Hepatocyte (in vitro differentiated cells): ENCODE measurements at regions not wholly inside any gene's neighbourhood (a gene's known extent, or its start where the extent isn't known, plus 50 kb on each side); places are given as distances from the start of the nearest gene placed in this dataset.

ENCODE experiments used
- DNase-seq: peaks from one replicate; pipeline ENCODE4 v3.0.0-alpha.2; 2016; ENCODE audit warnings: low spot score
- H2AFZ ChIP-seq: fragments of 200-600 bp; sonication (generic); 2 replicates; pipeline ENCODE4 v1.6.0; 2016; ENCODE audit warnings: antibody characterized with exemption, mild to moderate bottlenecking
- H3K27ac ChIP-seq: fragments of 200-600 bp; sonication (generic); 2 replicates; pipeline ENCODE4 v1.5.1; 2016; ENCODE audit warnings: mild to moderate bottlenecking
- H3K27me3 ChIP-seq: fragments of 200-600 bp; sonication (generic); 2 replicates; pipeline ENCODE4 v1.6.1; 2016
- H3K36me3 ChIP-seq: fragments of 200-600 bp; sonication (generic); replicated peaks from 2 replicates; pipeline ENCODE4 v1.5.1; 2016; ENCODE audit warnings: low read depth; ENCODE audit not compliant: insufficient read depth
- H3K4me1 ChIP-seq: fragments of 200-600 bp; sonication (generic); 2 replicates; pipeline ENCODE4 v1.5.1; 2016; ENCODE audit warnings: mild to moderate bottlenecking, moderate library complexity; ENCODE audit not compliant: insufficient read depth
- H3K4me2 ChIP-seq: fragments of 200-600 bp; sonication (generic); 2 replicates; pipeline ENCODE4 v1.6.0; 2016
- H3K4me3 ChIP-seq: fragments of 200-600 bp; sonication (generic); 2 replicates; pipeline ENCODE4 v1.5.1; 2016; ENCODE audit warnings: mild to moderate bottlenecking
- H3K79me2 ChIP-seq: fragments of 200-600 bp; sonication (generic); 2 replicates; pipeline ENCODE4 v1.6.0; 2017; ENCODE audit warnings: mild to moderate bottlenecking
- H3K9me2 ChIP-seq: fragments of 200-600 bp; sonication (generic); replicated peaks from 2 replicates; pipeline ENCODE4 v1.6.0; 2017; ENCODE audit warnings: mild to moderate bottlenecking; ENCODE audit not compliant: insufficient read depth
- H3K9me3 ChIP-seq: fragments of 200-600 bp; sonication (generic); 2 replicates; pipeline ENCODE4 v1.5.1; 2016; ENCODE audit warnings: low read depth, mild to moderate bottlenecking
- H4K20me1 ChIP-seq: fragments of 200-600 bp; sonication (generic); 2 replicates; pipeline ENCODE4 v1.6.0; 2016; ENCODE audit warnings: mild to moderate bottlenecking; ENCODE audit not compliant: insufficient read depth, poor library complexity, severe bottlenecking
- CTCF ChIP-seq: fragments of 200-600 bp; sonication (generic); IDR thresholded peaks from 2 replicates; pipeline ENCODE4 v1.5.1; 2016; ENCODE audit warnings: antibody characterized with exemption, mild to moderate bottlenecking; ENCODE audit not compliant: poor library complexity
- EZH2 ChIP-seq: fragments of 200-600 bp; sonication (generic); IDR thresholded peaks from 2 replicates; pipeline ENCODE4 v1.6.1; 2016; ENCODE audit warnings: antibody characterized with exemption, mild to moderate bottlenecking, borderline replicate concordance
- EZH2phosphoT487 ChIP-seq: fragments of 200-600 bp; sonication (generic); IDR thresholded peaks from one replicate; pipeline ENCODE4 v1.6.1; 2018; ENCODE audit warnings: antibody characterized with exemption, mild to moderate bottlenecking, low read depth, moderate library complexity; ENCODE audit not compliant: unreplicated experiment, severe bottlenecking
- WGBS: methylation state at CpG from one replicate; pipeline ENCODE4 v1.1.6; 2016; ENCODE audit warnings: low lambda C conversion rate; ENCODE audit errors: missing lambda C conversion rate; 5-methylcytosine and 5-hydroxymethylcytosine counted together

GRCh38 chr12:124489220-124489619, 78.2 kb downstream of the NCOR2 start:
- TF ChIP-seq CTCF (no peak), EZH2phosphoT487 (no peak), EZH2 (no peak)
- H3K9me3 ChIP-seq = no peaks in the 10 kb centered on the region
- H3K4me2 ChIP-seq = no peak overlapping the region
- no peaks in the 10 kb centered on the region for H3K27me3 ChIP-seq
- H3K9me2 ChIP-seq = no peaks in the 10 kb centered on the region
- WGBS = 76% methylated on average over 6 of the region's 6 CpGs
- no peak overlapping the region for H3K4me3 ChIP-seq
- DNase-seq = no peak
- peaks cover 19% of the 10 kb centered on the region for H3K4me1 ChIP-seq
- no peaks in the 10 kb centered on the region for H3K36me3 ChIP-seq
- peaks cover 81% of the 10 kb centered on the region for H3K79me2 ChIP-seq
- H4K20me1 ChIP-seq = peaks cover 49% of the 10 kb centered on the region
- no peak overlapping the region for H2AFZ ChIP-seq
- H3K27ac ChIP-seq = no peak overlapping the region

- peaks cover 19% of the 10 kb centered on the region for H3K4me1 ChIP-seq
- peak overlapping the region; percentile 57 for H3K27ac ChIP-seq
- DNase-seq = no peak
- H3K27me3 ChIP-seq = no peaks in the 10 kb centered on the region
- H3K4me3 ChIP-seq = no peak overlapping the region
- H3K4me2 ChIP-seq = no peak overlapping the region
- no peak overlapping the region for H2AFZ ChIP-seq
- H4K20me1 ChIP-seq = peaks cover 43% of the 10 kb centered on the region
- no peaks in the 10 kb centered on the region for H3K9me3 ChIP-seq
- TF ChIP-seq CTCF = no peak
- no peak for TF ChIP-seq EZH2phosphoT487
- no peak for TF ChIP-seq EZH2
- H3K79me2 ChIP-seq = peaks cover 74% of the 10 kb centered on the region
- WGBS = 87% methylated on average over 10 of the region's 10 CpGs
- no peaks in the 10 kb centered on the region for H3K9me2 ChIP-seq
- no peaks in the 10 kb centered on the region for H3K36me3 ChIP-seq
These were observed 78.9 kb downstream of the NCOR2 start for GRCh38 chr12:124488520-124488919.

- Histone ChIP-seq H3K27me3 (no peaks in the 10 kb centered on the region), H4K20me1 (peaks cover 36% of the 10 kb centered on the region), H3K4me3 (no peak overlapping the region), H3K36me3 (no peaks in the 10 kb centered on the region), H3K4me2 (peak overlapping the region; percentile 53), H3K4me1 (peaks cover 19% of the 10 kb centered on the region), H3K9me3 (no peaks in the 10 kb centered on the region), H2AFZ (no peak overlapping the region), H3K9me2 (no peaks in the 10 kb centered on the region), H3K27ac (peak overlapping the region; percentile 57), H3K79me2 (peaks cover 69% of the 10 kb centered on the region)
- WGBS = 68% methylated on average over 3 of the region's 3 CpGs
- no peak for DNase-seq
- TF ChIP-seq EZH2phosphoT487 = no peak
- no peak for TF ChIP-seq CTCF
- TF ChIP-seq EZH2 = no peak
These were observed 79.6 kb downstream of the NCOR2 start for GRCh38 chr12:124487834-124488165.
